ENCODE measurements at regions not wholly inside any gene's neighbourhood (a gene's known extent, or its start where the extent isn't known, plus 50 kb on each side); places are given as distances from the start of the nearest gene placed in this dataset.
"Not testable (repeated sequence)": the region's sequence is repeated elsewhere in the genome, so short reads cannot be mapped to it uniquely, and the experiment has no call there.

DNA sequence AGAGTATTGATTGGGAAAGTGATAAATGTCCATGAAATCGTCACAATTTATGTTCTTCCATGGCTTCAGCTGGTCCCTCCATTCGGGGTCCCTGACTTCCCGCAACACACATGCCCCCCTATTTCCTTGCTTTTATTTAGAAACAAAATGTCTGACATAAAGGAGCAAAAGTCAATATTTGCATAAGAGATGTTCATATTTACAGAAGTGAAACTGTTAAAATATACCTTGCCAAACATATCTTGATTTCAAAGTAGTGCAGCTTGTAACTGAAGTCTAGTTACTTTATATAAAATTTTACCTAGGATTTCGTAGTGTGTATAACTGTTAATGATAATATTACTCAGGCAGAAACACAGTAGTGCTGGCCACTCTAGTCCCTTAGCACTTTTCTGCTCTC, 548.9 kb upstream of the ADGRB3 start:
- Histone ChIP-seq H3K79me2 (ENCODE audit: control insufficient read depth, insufficient read depth, low read length) (no peaks in the 10 kb centered on the region), H3K9me1 (replicated peaks; ENCODE audit: control insufficient read depth, extremely low read depth, insufficient read depth, low read length) (no peaks in the 10 kb centered on the region), H3K36me3 (ENCODE audit: control insufficient read depth in 2 of 2, extremely low read depth in 1 of 2, insufficient read depth in 2 of 2, low read length in 2 of 2) (no peaks in the 10 kb centered on the region), H3K4me1 (ENCODE audit: control insufficient read depth, extremely low read depth, insufficient read depth, low read length) (no peaks in the 10 kb centered on the region), H2AFZ (ENCODE audit: low read depth, low read length) (no peak overlapping the region), H3K4me2 (ENCODE audit: insufficient read depth, low read length) (no peak overlapping the region), H3K27ac (ENCODE audit: insufficient read depth, low read depth, low read length) (no peak overlapping the region), H4K20me1 (replicated peaks; ENCODE audit: control insufficient read depth, extremely low read depth, insufficient read depth, low read length) (no peaks in the 10 kb centered on the region), H3K9ac (replicated peaks; ENCODE audit: extremely low read depth, insufficient read depth, low read length) (no peak overlapping the region), H3K9me3 (replicated peaks; ENCODE audit: control insufficient read depth, insufficient read depth, low read length) (peaks cover 2% of the 10 kb centered on the region), H3K27me3 (ENCODE audit: control insufficient read depth in 2 of 2, insufficient read depth in 2 of 2, low read length in 2 of 2) (no peaks in the 10 kb centered on the region), H3K4me3 (replicated peaks in 1 of 3; ENCODE audit: insufficient read depth in 1 of 3, low read depth in 1 of 3, low read length in 3 of 3) (no peak overlapping the region)
- TF ChIP-seq FOS (IDR thresholded peaks at IDR 0.05; ENCODE audit: borderline replicate concordance, insufficient read depth, low read length) (no peak), JUN (IDR thresholded peaks at IDR 0.05; ENCODE audit: borderline replicate concordance, insufficient read depth, insufficient read length, low read depth) (no peak), POLR2AphosphoS5 (IDR thresholded peaks at IDR 0.05; ENCODE audit: insufficient read depth, low read depth, low read length) (no peak), POLR2A (IDR thresholded peaks at IDR 0.05; ENCODE audit: low read depth, low read length) (no peak), EZH2 (IDR thresholded peaks at IDR 0.05; ENCODE audit: borderline replicate concordance, low read depth, low read length, severe bottlenecking) (no peak), MYC (IDR thresholded peaks at IDR 0.05; ENCODE audit: low read depth, low read length) (no peak), GATA2 (IDR thresholded peaks at IDR 0.05; ENCODE audit: insufficient read depth, insufficient read length, low read depth, low read length) (no peak)
- TF ChIP-seq, protein P1, sequence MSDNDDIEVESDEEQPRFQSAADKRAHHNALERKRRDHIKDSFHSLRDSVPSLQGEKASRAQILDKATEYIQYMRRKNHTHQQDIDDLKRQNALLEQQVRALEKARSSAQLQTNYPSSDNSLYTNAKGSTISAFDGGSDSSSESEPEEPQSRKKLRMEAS (IDR thresholded peaks at IDR 0.05; ENCODE audit: insufficient read depth, insufficient read length), result no peak
- TF ChIP-seq, protein P2, sequence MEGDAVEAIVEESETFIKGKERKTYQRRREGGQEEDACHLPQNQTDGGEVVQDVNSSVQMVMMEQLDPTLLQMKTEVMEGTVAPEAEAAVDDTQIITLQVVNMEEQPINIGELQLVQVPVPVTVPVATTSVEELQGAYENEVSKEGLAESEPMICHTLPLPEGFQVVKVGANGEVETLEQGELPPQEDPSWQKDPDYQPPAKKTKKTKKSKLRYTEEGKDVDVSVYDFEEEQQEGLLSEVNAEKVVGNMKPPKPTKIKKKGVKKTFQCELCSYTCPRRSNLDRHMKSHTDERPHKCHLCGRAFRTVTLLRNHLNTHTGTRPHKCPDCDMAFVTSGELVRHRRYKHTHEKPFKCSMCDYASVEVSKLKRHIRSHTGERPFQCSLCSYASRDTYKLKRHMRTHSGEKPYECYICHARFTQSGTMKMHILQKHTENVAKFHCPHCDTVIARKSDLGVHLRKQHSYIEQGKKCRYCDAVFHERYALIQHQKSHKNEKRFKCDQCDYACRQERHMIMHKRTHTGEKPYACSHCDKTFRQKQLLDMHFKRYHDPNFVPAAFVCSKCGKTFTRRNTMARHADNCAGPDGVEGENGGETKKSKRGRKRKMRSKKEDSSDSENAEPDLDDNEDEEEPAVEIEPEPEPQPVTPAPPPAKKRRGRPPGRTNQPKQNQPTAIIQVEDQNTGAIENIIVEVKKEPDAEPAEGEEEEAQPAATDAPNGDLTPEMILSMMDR (IDR thresholded peaks at IDR 0.05; ENCODE audit: extremely low read depth in 1 of 2, insufficient read depth in 1 of 2, low read depth in 1 of 2, low read length in 2 of 2), result no peak
- intact Hi-C loops (cut with micrococcal nuclease) (no loop called here), dilution Hi-C loops (cut with MboI; ENCODE audit: extremely low pct_ligation_motif_present, low sequenced_read_pairs) (no loop called here)
- CTCF ChIA-PET, result no interaction called here
- BruUV-seq (replicated peaks), result no TSS peak
- DNase-seq (ENCODE audit: low read depth, low spot score) (no peak), FAIRE-seq (no peak)
- POLR2A ChIA-PET, result no interaction called here

DNA sequence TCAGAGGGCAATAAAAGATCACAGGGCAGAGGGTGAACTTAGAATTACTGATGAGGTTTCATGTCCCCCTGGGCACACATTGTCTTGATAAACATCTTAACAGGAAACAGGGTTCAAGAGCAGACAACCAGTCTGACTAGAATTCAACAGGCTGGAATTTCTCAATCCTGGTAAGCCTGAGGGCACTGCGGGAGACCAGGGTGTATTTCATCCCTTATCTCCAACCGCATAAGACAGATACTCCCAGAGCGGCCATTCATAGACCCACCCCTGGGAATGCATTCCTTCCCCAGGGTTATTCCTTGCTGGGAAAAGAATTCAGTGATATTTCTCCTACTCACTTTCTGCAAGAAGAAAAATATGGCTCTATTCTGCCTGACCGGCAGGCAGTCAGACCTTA, 549.5 kb upstream of the ADGRB3 start:
- CTCF ChIA-PET; BruUV-seq (replicated peaks); DNase-seq (ENCODE audit: low read depth, low spot score); H3K79me2 ChIP-seq (ENCODE audit: control insufficient read depth, insufficient read depth, low read length); H3K4me3 ChIP-seq (replicated peaks in 1 of 3; ENCODE audit: insufficient read depth in 1 of 3, low read depth in 1 of 3, low read length in 3 of 3); H3K27me3 ChIP-seq (ENCODE audit: control insufficient read depth in 2 of 2, insufficient read depth in 2 of 2, low read length in 2 of 2); H4K20me1 ChIP-seq (replicated peaks; ENCODE audit: control insufficient read depth, extremely low read depth, insufficient read depth, low read length); H3K9ac ChIP-seq (replicated peaks; ENCODE audit: extremely low read depth, insufficient read depth, low read length); H2AFZ ChIP-seq (ENCODE audit: low read depth, low read length); H3K9me1 ChIP-seq (replicated peaks; ENCODE audit: control insufficient read depth, extremely low read depth, insufficient read depth, low read length); H3K36me3 ChIP-seq (ENCODE audit: control insufficient read depth in 2 of 2, extremely low read depth in 1 of 2, insufficient read depth in 2 of 2, low read length in 2 of 2); intact Hi-C loops (cut with micrococcal nuclease); H3K4me1 ChIP-seq (ENCODE audit: control insufficient read depth, extremely low read depth, insufficient read depth, low read length); H3K9me3 ChIP-seq (replicated peaks; ENCODE audit: control insufficient read depth, insufficient read depth, low read length); POLR2A ChIA-PET; dilution Hi-C loops (cut with MboI; ENCODE audit: extremely low pct_ligation_motif_present, low sequenced_read_pairs); FAIRE-seq; H3K27ac ChIP-seq (ENCODE audit: insufficient read depth, low read depth, low read length); H3K4me2 ChIP-seq (ENCODE audit: insufficient read depth, low read length): not testable (repeated sequence)

Data from endothelial cell of umbilical vein (primary cell).